GM10248 (cell line): ENCODE measurements at regions not wholly inside any gene's neighbourhood (a gene's known extent, or its start where the extent isn't known, plus 50 kb on each side); places are given as distances from the start of the nearest gene placed in this dataset.
"Not testable (repeated sequence)": the region's sequence is repeated elsewhere in the genome, so short reads cannot be mapped to it uniquely, and the experiment has no call there.

Source experiments
- CTCF ChIA-PET: fragments of 300-600 bp; sonication (Branson Sonifier 250); formaldehyde crosslinking; extraction: SDS; loops from one replicate; lab custom pipeline; 2021; ENCODE audit warnings: antibody characterized with exemption; lab: Yijun Ruan, JAX
- POLR2A ChIA-PET: fragments of 350-650 bp; sonication (Branson Sonifier 250); formaldehyde crosslinking; extraction: SDS; loops from one replicate; lab custom pipeline; 2020; ENCODE audit warnings: antibody characterized with exemption; lab: Yijun Ruan, JAX
- DNase-seq: peaks from one replicate; pipeline ENCODE4 v3.0.0; 2012; ENCODE audit errors: extremely low spot score
- TF ChIP-seq, protein P1 (sequence below): IDR thresholded peaks from 2 replicates; pipeline ENCODE4 v1.5.1; 2012; ENCODE audit warnings: mild to moderate bottlenecking, low read depth; ENCODE audit errors: extremely low read depth, missing control alignments, control extremely low read depth

DNA sequence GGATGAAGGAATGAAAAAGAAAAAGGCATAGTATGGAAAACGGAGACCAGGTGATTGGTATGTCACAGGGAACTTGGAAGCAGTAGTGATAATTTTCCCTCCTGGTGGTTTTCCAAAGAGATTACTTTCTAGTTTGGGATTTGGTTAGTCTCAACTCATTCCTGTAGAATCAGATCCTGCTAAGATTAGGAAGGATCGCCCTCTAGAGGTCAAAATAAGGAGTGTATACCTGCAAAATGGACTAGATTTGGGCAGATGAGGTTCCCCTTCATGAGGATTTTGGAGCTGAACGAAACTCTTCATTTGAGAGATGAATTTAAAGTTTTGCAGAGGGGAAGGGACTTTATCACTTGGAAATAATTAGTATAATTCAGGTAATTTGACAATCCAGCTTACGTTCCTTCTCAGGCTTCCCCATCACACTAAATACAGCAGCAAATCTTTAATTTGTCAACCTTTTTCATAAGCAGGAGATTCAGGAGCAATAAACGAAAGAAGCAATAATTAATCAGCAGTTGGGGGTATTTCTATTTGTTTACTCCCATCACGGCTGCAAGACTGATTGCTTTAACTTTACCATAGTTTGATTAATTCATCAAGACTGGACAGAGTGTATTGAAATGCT is 65.2 kb downstream of the CCDC195 start:
- ChIA-PET POLR2A (no interaction called here), CTCF (interaction anchor here (0.7 to 4.4 kb wide), 38 partner anchors 7 to 681 kb away, joined by 3 to 24 read pairs (median 4); no protein-coding TSS in a partner anchor)
- DNase-seq, result peak; percentile 55
- TF ChIP-seq, protein P1, sequence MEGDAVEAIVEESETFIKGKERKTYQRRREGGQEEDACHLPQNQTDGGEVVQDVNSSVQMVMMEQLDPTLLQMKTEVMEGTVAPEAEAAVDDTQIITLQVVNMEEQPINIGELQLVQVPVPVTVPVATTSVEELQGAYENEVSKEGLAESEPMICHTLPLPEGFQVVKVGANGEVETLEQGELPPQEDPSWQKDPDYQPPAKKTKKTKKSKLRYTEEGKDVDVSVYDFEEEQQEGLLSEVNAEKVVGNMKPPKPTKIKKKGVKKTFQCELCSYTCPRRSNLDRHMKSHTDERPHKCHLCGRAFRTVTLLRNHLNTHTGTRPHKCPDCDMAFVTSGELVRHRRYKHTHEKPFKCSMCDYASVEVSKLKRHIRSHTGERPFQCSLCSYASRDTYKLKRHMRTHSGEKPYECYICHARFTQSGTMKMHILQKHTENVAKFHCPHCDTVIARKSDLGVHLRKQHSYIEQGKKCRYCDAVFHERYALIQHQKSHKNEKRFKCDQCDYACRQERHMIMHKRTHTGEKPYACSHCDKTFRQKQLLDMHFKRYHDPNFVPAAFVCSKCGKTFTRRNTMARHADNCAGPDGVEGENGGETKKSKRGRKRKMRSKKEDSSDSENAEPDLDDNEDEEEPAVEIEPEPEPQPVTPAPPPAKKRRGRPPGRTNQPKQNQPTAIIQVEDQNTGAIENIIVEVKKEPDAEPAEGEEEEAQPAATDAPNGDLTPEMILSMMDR, result peak; percentile 77

DNA sequence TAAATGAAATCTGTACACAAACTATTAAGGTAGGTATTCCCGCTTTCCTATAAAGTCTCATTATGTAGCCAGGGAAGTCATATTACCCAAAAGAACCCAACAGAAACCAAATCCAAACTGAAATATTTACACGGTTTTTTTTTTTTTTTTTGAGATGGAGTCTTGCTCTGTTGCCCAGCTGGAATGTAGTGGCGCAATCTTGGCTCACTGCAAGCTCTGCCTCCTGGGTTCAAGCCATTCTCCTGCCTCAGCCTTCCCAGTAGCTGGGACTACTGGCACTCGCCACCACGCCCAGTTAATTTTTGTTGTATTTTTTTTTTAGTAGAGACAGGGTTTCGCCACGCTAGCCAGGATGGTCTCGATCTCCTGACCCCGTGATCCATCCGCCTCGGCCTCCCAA is 62.5 kb upstream of the CUL3 start:
- POLR2A ChIA-PET, DNase-seq: not testable (repeated sequence)
- CTCF ChIA-PET, result interaction anchor here (0.9 to 3.2 kb wide), 8 partner anchors 10 to 678 kb away, joined by 3 to 12 read pairs (median 4); partner anchors contain the start of gene FAM124B

DNA sequence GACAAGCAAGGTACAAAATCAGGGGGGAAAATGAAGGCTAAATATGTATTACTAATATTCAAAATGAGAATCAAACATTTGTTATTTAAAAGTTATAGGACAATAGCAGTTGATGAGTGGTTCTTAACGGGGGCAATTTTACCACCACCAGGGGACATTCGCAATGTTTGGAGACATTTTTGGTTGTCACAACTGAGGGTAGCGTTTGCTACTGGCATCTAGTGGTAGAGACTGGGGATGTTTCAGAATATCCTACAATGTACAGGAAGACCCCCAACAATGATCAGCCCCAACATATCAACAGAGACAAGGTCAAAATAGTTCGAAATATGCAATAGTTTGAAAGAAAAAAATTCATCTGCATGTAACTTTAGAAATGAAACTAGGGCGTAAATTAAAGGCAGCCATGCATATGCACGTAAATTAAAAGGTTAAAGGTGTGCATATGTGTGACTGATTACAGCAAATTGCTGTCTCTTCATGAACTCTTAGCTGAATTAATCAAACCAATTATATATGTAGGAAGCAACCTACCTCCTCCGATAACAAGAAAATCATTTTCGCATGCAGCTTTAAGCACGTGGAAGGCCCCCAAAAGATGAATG is 61.2 kb upstream of the CUL3 start:
- POLR2A ChIA-PET, result no interaction called here
- peak; percentile 29 for DNase-seq
- TF ChIP-seq, protein P1, result peak; percentile 57
- CTCF ChIA-PET, result interaction anchor here (0.7 to 3.2 kb wide), 11 partner anchors 10 to 291 kb away, joined by 3 to 12 read pairs (median 3); partner anchors contain the start of gene FAM124B

DNA sequence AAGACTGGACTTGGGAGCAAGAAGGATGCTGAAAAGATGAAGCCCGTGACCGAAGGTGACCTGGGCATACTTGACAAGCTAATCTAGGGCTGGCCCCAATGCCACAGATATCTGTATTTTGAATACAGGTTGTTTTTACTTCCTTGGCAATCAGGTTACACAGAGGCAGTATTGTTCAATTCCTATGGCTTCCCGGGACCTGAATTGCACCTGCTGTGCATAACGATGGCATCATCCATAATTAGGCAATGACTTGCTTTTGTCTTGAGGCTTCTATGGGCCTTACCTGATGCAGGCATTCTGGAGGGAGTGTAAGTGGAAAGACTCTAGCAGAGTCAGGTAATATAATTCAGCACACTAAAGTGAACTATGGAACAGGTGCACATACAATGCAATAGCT is 60.6 kb upstream of the CUL3 start:
- ChIA-PET CTCF (interaction anchor here (0.7 to 3.2 kb wide), 12 partner anchors 9 to 290 kb away, joined by 3 to 12 read pairs (median 3); no protein-coding TSS in a partner anchor), POLR2A (no interaction called here)
- TF ChIP-seq, protein P1, result no peak
- DNase-seq, result no peak

DNA sequence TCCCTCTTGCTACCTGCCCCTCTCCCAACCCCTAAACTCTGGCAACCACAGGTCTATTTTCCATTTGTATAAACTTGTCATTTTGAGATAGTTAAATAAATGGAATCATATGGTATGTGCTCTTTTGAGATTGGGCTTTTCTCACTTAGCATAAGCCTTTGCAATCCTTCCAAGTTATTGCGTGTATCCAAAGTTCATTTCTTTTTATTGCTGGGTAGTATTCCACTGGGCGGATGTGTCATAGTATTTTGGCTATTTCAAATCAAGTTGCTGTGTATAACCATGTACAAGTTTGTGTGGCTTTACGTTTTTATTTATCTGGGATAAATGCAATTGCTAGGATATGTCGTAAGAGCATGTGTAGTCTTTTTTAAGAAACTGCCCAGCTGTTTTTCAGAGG is 55.5 kb upstream of the CUL3 start:
- DNase-seq, result no peak
- CTCF ChIA-PET, result interaction anchor here (3.0 kb wide), 1 partner anchor 10 kb away, joined by 17 read pairs; no protein-coding TSS in a partner anchor
- TF ChIP-seq, protein P1, result no peak
- POLR2A ChIA-PET, result no interaction called here

DNA sequence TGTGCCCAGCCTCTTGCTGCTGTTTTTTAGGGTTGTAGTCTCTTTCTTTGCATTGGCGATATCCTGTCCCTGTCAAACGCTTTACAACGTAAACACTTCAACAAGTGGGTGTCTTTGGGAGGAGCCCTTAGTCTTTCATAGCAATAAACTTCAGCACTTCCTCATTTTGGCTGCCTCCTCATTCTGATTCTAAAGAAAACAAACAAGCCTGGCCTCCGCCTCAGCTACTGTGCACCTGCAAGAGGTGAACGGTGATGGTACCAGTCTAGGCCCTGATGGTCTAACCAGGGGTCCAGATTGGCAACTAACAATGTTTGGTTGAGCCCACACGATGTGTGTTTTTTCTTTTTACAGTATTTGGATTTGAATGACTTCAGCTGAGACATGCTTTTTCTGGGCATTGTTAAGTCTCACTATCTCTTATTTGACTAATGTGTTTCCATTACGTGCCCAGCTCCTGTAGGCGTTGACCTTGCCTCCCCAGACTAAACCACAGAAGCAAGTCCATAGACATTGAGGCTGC is 53.2 kb upstream of the CUL3 start:
- ChIA-PET POLR2A (no interaction called here), CTCF (interaction anchor here (1.6 kb wide), 2 partner anchors 13 to 235 kb away, joined by 3 to 16 read pairs; no protein-coding TSS in a partner anchor)
- TF ChIP-seq, protein P1, result no peak
- DNase-seq, result peak; percentile 76
